ENCODE measurements at regions not wholly inside any gene's neighbourhood (a gene's known extent, or its start where the extent isn't known, plus 50 kb on each side); places are given as distances from the start of the nearest gene placed in this dataset.

GRCh38 chrX:140250391-140250790 lies 254.5 kb downstream of the SOX3 start:
- Histone ChIP-seq H3K9me2 (ENCODE audit: insufficient read depth) (no peaks in the 10 kb centered on the region), H3K9me3 (ENCODE audit: control insufficient read depth in 1 of 2, insufficient read depth in 1 of 2, low read depth in 1 of 2, low read length in 2 of 2) (no peaks in the 10 kb centered on the region), H3K27me3 (ENCODE audit: insufficient read depth, low read length) (no peaks in the 10 kb centered on the region), H2AFZ (ENCODE audit: low read depth, low read length, poor library complexity, severe bottlenecking) (no peak overlapping the region), H3K27ac (ENCODE audit: low read depth, low read length) (no peak overlapping the region), H3K36me3 (ENCODE audit: control insufficient read depth in 1 of 2, insufficient read depth in 2 of 2, low read length in 2 of 2) (no peaks in the 10 kb centered on the region), H3K4me3 (replicated peaks in 1 of 2; ENCODE audit: low read depth in 1 of 2, low read length in 2 of 2) (no peak overlapping the region), H4K20me1 (ENCODE audit: insufficient read depth) (no peaks in the 10 kb centered on the region), H3K9ac (ENCODE audit: low read length) (no peak overlapping the region), H3K4me2 (ENCODE audit: low read length) (no peak overlapping the region), H3K79me2 (ENCODE audit: insufficient read depth, low read length) (no peaks in the 10 kb centered on the region), H3K4me1 (ENCODE audit: control insufficient read depth in 1 of 2, insufficient read depth in 2 of 2, low read length in 2 of 2) (no peaks in the 10 kb centered on the region)
- CTCF ChIA-PET: no interaction called here
- intact Hi-C loops (cut with micrococcal nuclease): no loop called here
- no TSS peak for BruUV-seq (replicated peaks)
- DNase-seq (ENCODE audit: low read depth, low spot score) (no peak), ATAC-seq (no peak)
- POLR2A ChIA-PET: no interaction called here
- no peak for TF ChIP-seq ZFX (IDR thresholded peaks at IDR 0.05)
- no peak for TF ChIP-seq RAD21 (IDR thresholded peaks at IDR 0.05; ENCODE audit: low read depth)
- TF ChIP-seq SRF (IDR thresholded peaks at IDR 0.05; ENCODE audit: low read depth): no peak
- no peak for TF ChIP-seq SIN3A (IDR thresholded peaks at IDR 0.05; ENCODE audit: low read depth)
- TF ChIP-seq ZNF274 (IDR thresholded peaks at IDR 0.05; ENCODE audit: low read depth, low read length): no peak
- no peak for TF ChIP-seq MAX (IDR thresholded peaks at IDR 0.05)
- no peak for TF ChIP-seq EGR1 (IDR thresholded peaks at IDR 0.05; ENCODE audit: low read depth)
- no peak for TF ChIP-seq ELF1 (IDR thresholded peaks at IDR 0.05; ENCODE audit: borderline replicate concordance, low read depth)
- no peak for TF ChIP-seq CTCF (IDR thresholded peaks at IDR 0.05 in 2 of 3, conservative IDR thresholded peaks at IDR 0.05 in 1 of 3; ENCODE audit: borderline replicate concordance in 1 of 3, insufficient read depth in 1 of 3, low read depth in 2 of 3, low read length in 2 of 3)
- no peak for TF ChIP-seq TCF7L2 (IDR thresholded peaks at IDR 0.05; ENCODE audit: borderline replicate concordance, extremely low read depth, insufficient read depth, insufficient read length)
- no peak for TF ChIP-seq CEBPB (IDR thresholded peaks at IDR 0.05; ENCODE audit: low read depth)
- no peak for TF ChIP-seq POLR2A (IDR thresholded peaks at IDR 0.05; ENCODE audit: borderline replicate concordance, extremely low read depth, insufficient read depth, insufficient read length)
- TF ChIP-seq YY1 (IDR thresholded peaks at IDR 0.05; ENCODE audit: extremely low read depth, insufficient replicate concordance, low read depth, low read length): no peak
- TF ChIP-seq EZH2 (IDR thresholded peaks at IDR 0.05): no peak
- TF ChIP-seq JUND (IDR thresholded peaks at IDR 0.05): no peak
- no peak for TF ChIP-seq POLR2AphosphoS5 (IDR thresholded peaks at IDR 0.05; ENCODE audit: low read depth, low read length)
- TF ChIP-seq CBX3 (IDR thresholded peaks at IDR 0.05; ENCODE audit: low read depth): no peak
- RAD21 ChIA-PET (ENCODE audit: low non-redundant PET in 1 of 2, low total read pairs in 2 of 2, uncharacterized antibody in 2 of 2, unreplicated experiment in 2 of 2): no interaction called here

Data from HCT116 (cell line).